Islet precursor cell (in vitro differentiated cells): ENCODE measurements at regions not wholly inside any gene's neighbourhood (a gene's known extent, or its start where the extent isn't known, plus 50 kb on each side); places are given as distances from the start of the nearest gene placed in this dataset.
"Not testable (repeated sequence)": the region's sequence is repeated elsewhere in the genome, so short reads cannot be mapped to it uniquely, and the experiment has no call there.

Source experiments
- DNase-seq: peaks from one replicate; pipeline ENCODE4 v3.0.0-alpha.2; 2018

DNA sequence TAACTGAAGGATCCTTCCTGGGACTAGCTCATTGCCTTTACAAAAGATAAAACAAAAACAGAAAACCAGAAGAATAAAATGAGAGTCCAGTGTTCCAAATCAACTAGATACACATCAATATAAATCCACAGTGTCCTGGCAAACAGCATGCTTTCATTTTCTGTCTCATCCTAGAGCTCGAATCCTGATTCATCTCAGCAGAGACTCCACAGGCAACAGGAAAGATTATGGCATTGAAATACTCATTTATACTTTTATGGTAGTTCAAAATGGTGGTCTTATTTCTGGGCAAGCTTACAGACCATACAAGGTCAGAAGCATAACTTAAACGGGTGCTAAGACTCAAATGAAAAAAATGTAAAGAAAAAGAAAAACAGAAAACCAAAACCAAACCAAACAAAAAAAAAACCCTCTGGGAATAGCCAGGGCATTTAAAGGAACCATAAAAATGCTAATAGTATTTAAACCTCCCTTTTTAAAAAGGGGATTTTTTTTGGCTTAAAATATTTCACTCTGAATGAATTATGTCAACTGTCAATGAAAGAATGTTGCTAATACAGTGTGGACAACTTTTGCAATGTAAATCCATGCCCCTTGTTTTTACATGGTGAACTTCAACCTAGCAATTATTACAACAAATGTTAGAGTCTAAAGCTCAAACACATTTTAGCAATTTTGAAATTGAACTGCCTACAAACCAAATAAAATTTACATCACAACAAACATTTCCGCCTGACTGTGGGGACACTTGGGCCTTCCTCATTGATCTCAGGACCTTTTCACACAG is 57.9 kb downstream of the GPR101 start:
- no peak for DNase-seq

- no peak for DNase-seq
Measured at GRCh38 chrX:136967966-136968365, 65.8 kb downstream of the GPR101 start.

DNA sequence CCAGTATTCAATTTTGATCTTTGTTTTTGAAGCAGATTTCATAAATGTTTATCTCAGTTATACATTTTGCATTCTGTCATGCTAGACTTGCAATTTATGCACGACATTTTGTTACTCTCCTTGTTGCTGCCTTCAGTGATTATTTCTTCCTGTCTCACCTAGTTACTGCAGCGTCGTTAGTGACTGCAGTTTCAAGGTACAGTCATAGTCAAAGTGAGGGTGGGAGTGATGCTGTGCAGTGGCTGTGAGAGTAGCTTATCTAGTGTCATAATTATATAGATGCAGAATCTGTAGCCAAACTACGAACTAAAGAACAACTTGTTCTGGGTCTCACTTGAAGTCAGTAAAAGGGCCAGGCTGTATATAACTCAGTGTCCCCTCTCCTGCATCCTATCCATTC is 69.8 kb downstream of the GPR101 start:
- no peak for DNase-seq

DNA sequence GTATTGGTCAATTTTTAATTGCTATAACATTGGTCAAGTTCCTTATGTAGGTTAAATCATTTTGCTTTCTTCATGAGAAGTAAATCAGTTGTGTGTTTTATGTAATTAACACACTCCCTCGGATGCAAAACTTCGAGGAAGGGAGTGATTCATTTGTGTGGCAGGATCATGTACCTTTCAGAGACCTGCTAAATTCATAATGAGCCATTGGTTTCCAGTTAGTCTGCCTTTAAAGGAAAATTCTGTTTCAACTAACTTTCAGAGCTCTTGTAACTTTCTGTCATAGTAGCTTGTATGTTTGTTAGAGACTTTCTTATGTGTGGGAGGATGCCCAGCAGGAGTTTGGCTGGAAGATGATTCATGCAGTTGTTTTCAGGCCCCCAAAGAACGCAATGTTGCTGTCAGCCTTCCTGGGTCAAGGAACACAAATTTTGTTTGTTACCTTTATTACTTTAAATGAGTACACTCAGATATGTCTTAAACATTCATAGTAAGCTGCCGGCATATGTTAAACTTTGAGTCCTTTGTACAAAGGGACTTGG is 72.1 kb downstream of the GPR101 start:
- DNase-seq = no peak

DNA sequence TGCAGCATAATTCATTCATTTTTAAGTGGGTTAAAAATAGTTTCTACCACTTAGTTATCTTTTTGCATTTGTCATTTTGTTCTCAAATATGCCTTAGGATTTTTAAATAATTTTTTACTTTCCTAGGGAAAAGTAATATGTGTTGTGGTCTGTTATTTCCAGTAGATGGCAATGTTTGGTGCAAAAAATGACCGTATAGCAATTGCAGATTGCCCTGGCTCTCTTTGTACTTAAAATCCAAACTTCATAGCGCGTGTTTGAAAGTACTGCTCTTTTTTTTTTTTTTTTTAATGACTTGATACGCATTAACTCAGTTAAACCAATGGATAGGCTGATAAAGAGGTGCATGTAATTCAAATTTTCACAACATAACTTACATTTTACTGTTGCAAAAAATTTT is 74.4 kb upstream of the RBMX start:
- no peak for DNase-seq

- peak; percentile 86 for DNase-seq
Measured at GRCh38 chrX:136953867-136954787, 73.6 kb upstream of the RBMX start.

GRCh38 chrX:136950211-136950610 is 69.7 kb upstream of the RBMX start:
- DNase-seq = no peak

GRCh38 chrX:136941396-136942337 is 61.1 kb upstream of the RBMX start:
- no peak for DNase-seq

DNA sequence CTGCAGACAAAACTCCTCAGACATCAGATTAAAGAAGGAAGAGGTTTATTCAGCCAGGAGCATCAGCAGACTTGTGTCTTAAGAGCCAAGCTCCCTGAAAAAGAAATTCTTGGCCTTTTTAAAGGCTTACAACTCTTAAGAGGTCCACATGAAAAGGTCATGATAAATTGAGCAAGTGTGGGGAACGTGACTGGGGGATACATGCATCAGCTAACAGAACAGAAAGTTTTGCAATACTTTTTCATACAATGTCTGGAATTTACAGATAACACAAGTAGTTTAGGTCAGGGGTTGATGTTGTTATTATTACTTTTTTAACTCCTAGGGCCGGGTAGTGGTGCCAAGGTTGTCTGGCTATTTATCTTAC is 55.6 kb upstream of the RBMX start:
- no peak for DNase-seq

DNA sequence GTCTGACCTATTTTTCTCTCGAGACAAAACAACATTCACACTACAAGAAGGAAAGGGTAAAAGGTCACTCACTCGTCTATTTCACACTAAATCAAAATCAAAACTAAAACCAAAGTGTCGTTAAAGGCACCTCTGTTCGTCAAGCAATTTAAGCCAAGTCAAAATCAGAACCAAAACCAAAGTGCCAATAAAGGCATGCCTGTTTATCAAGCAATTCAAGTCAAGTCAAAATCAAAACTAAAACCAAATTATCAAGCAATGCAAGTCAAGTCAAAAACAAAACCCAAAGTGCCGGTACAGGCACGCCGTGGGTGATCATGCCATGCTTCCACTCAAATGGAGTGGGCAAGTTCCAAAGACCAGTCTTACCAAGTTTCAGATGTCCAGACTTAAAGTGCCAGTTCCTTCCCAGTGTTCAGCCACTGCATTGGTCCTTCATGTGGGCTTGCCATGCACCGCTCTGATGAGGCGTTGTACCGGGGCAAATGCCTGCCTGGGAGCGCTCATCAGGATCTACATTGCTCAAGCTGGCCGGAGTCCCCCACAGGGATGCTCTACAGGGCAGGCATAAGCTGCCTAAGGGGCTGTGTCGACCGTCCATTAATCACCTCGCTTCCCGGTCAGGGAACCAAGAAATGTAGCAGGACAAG is 55.1 kb upstream of the RBMX start:
- DNase-seq = not testable (repeated sequence)

DNA sequence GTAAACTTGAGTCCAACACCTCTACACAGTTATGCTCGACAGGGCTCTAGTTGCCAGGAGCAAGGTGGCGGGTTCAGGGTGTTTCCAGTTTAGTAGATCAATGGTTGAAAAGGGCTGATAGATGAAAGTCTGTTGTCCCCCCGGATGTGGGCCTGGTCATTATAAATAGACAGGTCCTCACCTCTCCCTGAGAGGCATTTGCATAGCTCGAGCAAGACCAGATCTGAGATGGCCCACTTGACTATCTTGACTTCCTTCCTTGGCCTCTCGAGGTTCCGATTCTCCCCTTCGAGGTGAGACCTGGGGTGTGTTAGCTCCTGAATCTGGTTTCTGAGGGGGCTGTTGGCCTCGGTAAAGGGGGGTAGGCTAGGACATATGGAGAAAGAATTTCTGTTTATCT is 54.1 kb upstream of the RBMX start:
- not testable (repeated sequence) for DNase-seq

DNA sequence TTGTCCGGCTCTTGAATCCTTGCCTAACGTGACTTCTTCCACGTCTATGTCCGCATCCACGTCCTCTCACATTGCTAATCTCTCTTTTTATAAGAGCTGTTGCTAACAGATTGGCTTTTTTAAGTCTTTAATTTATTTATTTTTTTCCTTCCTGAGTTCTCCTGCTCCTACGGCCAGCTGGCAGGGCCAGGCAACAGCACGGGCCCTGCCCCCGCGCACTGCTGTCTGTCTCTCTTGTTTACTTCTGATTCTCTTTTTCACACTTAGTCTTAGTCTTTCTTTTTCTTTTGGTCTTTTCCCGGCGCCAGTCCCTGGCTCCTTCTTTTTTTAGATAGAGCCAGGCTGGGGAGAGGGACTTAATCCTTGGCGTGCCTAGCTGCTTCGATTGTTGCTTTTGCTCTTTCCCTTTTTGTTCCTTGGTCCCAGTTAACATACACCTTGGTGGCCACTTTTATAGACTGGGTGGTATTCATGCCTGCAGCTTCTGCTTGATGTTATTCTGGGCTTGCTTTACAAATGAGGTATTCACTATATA is 53.2 kb upstream of the RBMX start:
- no peak for DNase-seq

DNA sequence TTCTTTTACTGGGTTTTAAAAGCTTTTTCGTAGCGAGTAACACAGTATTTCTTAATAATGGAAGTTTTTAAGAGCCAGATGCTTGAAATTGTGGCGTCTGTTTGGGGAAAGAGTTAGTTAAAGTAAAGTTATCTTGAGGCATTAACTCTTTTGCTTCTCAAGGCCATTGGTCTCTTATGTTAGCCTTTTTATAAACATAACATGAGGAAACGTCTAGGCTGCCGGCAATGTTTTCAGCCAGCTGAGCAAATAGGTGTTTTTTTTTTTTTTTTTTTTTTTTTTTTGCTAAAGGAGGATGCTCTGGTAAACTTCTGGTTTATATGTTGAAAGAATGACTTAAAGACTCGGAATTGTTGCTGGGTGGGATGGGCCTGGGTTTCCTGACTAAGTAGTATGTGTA is 51.1 kb upstream of the RBMX start:
- DNase-seq = no peak
